Ascending aorta (tissue), 2 donors: ENCODE measurements at regions not wholly inside any gene's neighbourhood (a gene's known extent, or its start where the extent isn't known, plus 50 kb on each side); places are given as distances from the start of the nearest gene placed in this dataset.
"Not testable (repeated sequence)": the region's sequence is repeated elsewhere in the genome, so short reads cannot be mapped to it uniquely, and the experiment has no call there.

Experiments used
- DNase-seq, 2 donors: peaks; one replicate each; pipeline ENCODE4 v3.0.0-alpha.2; 2019; ENCODE audit warnings: low spot score in 2 of 2
- H3K27ac ChIP-seq, 2 donors: fragments of 200-600 bp; sonication (generic); one replicate each; pipeline ENCODE4 v1.5.1; 2016 to 2017; ENCODE audit warnings: mild to moderate bottlenecking in 1 of 2
- H3K27me3 ChIP-seq: fragments of 200-600 bp; sonication (generic); one replicate; pipeline ENCODE4 v1.5.1; 2017
- H3K36me3 ChIP-seq, 2 donors: fragments of 200-600 bp; sonication (generic); one replicate each; pipeline ENCODE4 v1.5.1; 2016
- H3K4me1 ChIP-seq, 2 donors: fragments of 200-600 bp; sonication (generic); one replicate each; pipeline ENCODE4 v1.5.1; 2016 to 2017; ENCODE audit warnings: mild to moderate bottlenecking in 1 of 2
- H3K4me3 ChIP-seq, 2 donors: fragments of 200-600 bp; sonication (generic); one replicate each; pipeline ENCODE4 v1.5.1; 2016 to 2017; ENCODE audit warnings: mild to moderate bottlenecking in 1 of 2
- H3K9me3 ChIP-seq, 2 donors: fragments of 200-600 bp; sonication (generic); one replicate each; pipeline ENCODE4 v1.5.1; 2016
- CTCF ChIP-seq, 3 experiments: fragments of 200-600 bp in 2 of 3; fragments of 450-650 bp in 1 of 3; sonication (generic) in 2 of 3; IDR thresholded peaks; one replicate each; pipeline ENCODE4 v1.5.1; 2016 to 2019; ENCODE audit warnings: antibody characterized with exemption in 3 of 3, mild to moderate bottlenecking in 1 of 3, moderate library complexity in 1 of 3
- intact Hi-C: fragments of 100-400 bp; cut with DNase I; formaldehyde crosslinking; loops from one replicate; pipeline ENCODE4 v1.15.1; 2023

GRCh38 chr12:17015501-17015900 lies 409.5 kb upstream of the LMO3 start:
- no peak for TF ChIP-seq CTCF (IDR thresholded peaks at IDR 0.05)
- Histone ChIP-seq H3K27me3 (no peaks in the 10 kb centered on the region), H3K27ac (no peak overlapping the region), H3K36me3 (no peaks in the 10 kb centered on the region), H3K9me3 (no peaks in the 10 kb centered on the region), H3K4me3 (no peak overlapping the region), H3K4me1 (no peaks in the 10 kb centered on the region)
- DNase-seq, result no peak
- intact Hi-C loops, result no loop called here

- H3K27ac ChIP-seq, H3K36me3 ChIP-seq, H3K4me3 ChIP-seq, H3K9me3 ChIP-seq, H3K27me3 ChIP-seq, intact Hi-C loops, DNase-seq, H3K4me1 ChIP-seq: not testable (repeated sequence)
Measured at GRCh38 chr12:17007442-17008040, 401.6 kb upstream of the LMO3 start.

- H3K9me3 ChIP-seq, H3K4me1 ChIP-seq, H3K27ac ChIP-seq, intact Hi-C loops, H3K27me3 ChIP-seq, DNase-seq, H3K36me3 ChIP-seq, H3K4me3 ChIP-seq: not testable (repeated sequence)
Measured at GRCh38 chr12:16998538-16998937, 392.6 kb upstream of the LMO3 start.

GRCh38 chr12:16984484-16984883 lies 378.5 kb upstream of the LMO3 start:
- intact Hi-C loops, result no loop called here
- no peak for DNase-seq
- Histone ChIP-seq H3K4me3 (no peak overlapping the region), H3K9me3 (peaks cover 0 to 4% of the 10 kb centered on the region in 2 donors), H3K27me3 (no peaks in the 10 kb centered on the region), H3K4me1 (no peaks in the 10 kb centered on the region), H3K27ac (no peak overlapping the region), H3K36me3 (no peaks in the 10 kb centered on the region)
- no peak for TF ChIP-seq CTCF (IDR thresholded peaks at IDR 0.05)

- Histone ChIP-seq H3K4me3 (no peak overlapping the region), H3K9me3 (no peaks in the 10 kb centered on the region), H3K4me1 (no peaks in the 10 kb centered on the region), H3K27ac (no peak overlapping the region), H3K36me3 (no peaks in the 10 kb centered on the region), H3K27me3 (no peaks in the 10 kb centered on the region)
- intact Hi-C loops, result no loop called here
- TF ChIP-seq CTCF (IDR thresholded peaks at IDR 0.05), result no peak
- DNase-seq, result no peak
Measured at GRCh38 chr12:16972923-16973770, 367.2 kb upstream of the LMO3 start.

GRCh38 chr12:16962889-16963288 lies 356.9 kb upstream of the LMO3 start:
- H3K27ac ChIP-seq, result no peak overlapping the region
- no peak for DNase-seq
- no peaks in the 10 kb centered on the region for H3K27me3 ChIP-seq
- H3K4me3 ChIP-seq, result no peak overlapping the region
- no peaks in the 10 kb centered on the region for H3K36me3 ChIP-seq
- intact Hi-C loops, result no loop called here
- no peak for TF ChIP-seq CTCF (IDR thresholded peaks at IDR 0.05)
- H3K4me1 ChIP-seq, result no peaks in the 10 kb centered on the region
- H3K9me3 ChIP-seq, result no peaks in the 10 kb centered on the region
